ENCODE measurements at regions not wholly inside any gene's neighbourhood (a gene's known extent, or its start where the extent isn't known, plus 50 kb on each side); places are given as distances from the start of the nearest gene placed in this dataset.
"Not testable (repeated sequence)": the region's sequence is repeated elsewhere in the genome, so short reads cannot be mapped to it uniquely, and the experiment has no call there.

DNA sequence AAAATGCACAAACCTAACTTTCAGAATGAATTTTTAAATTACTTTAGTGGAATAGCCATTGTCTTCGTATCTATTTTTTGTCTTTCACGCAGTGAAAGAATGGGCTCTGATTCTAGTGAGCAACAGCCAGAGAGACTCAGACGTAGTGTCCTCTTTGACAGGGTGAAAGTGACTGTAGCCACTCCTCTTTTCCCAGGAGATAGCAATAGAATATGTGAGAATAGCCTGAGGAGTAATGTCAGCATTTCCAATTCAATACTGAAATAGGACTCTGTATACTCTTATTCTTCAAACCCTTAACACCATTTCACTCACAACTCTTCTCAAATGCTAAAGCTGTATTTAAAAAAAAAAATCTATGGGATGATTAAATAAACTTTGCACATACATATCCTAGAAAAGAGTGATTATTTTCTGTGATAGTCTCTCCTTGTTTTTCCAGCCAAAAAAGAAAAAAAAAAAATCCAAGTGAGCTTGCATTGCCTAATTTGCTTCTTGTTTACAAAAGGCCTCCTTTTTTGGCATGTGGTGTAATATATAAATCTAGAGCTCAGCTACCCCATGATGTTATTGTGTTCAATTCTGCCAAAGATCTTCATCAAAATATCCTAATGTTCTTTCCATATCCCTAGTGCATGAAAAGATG lies 626.1 kb upstream of the SLITRK6 start:
- no peak for DNase-seq (ENCODE audit: low read depth)

DNA sequence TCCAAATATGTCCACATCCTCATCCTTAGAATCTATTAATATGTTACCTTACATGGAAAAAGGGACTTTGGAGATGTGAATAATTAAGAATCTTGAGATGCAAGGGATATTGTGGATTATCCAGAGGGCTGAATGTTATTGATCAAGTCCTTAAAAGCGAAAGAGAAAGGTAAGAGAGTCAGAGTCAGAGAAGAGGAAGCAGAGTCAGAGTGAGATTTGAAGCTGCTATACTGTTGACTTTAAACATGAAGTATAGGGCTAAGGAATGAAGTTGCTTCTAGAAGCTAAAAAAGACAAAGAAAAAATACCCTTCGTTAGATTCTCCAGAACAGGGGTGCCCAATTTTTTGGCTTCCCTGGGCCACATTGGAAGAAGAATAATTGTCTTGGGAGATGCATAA lies 627.2 kb upstream of the SLITRK6 start:
- DNase-seq (ENCODE audit: low read depth), result no peak

DNA sequence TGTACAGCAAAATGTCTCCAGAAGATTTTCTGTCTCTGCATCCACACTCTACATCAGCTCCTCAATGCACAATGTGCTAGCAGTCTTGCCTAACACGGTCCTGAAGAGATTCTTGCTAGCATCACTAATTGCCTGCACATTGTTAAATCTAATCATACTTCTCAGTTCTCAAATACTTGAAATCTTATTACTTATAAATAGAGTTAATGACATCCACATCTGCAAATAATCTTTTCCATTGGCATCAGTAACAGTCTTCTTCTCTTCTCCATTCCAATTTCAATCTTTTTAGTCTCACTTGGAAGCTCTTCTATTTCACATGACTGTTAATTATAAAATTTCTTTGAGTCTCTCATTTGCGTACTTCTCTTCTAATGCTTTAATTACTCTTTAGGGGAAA lies 630.5 kb upstream of the SLITRK6 start:
- DNase-seq (ENCODE audit: low read depth), result no peak

DNA sequence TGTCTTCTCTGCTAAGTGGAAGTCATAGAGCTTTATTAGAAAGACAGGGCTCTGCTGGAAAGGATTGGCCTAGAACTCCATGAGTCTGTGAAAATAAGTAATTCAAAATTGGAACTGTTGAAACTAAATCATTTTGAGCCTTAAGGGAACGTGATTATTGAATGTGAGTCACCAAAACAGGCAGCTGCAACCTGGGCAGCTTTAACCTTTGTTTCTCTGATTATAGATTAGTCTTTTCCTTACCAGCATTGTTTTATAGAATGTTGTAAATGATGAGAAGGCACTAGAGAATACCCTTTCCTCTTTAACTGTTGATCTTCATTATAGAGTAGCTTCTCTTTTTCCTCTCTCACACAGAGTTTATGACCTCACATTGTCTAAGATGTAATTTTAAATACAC lies 638.8 kb upstream of the SLITRK6 start:
- no peak for DNase-seq (ENCODE audit: low read depth)

DNA sequence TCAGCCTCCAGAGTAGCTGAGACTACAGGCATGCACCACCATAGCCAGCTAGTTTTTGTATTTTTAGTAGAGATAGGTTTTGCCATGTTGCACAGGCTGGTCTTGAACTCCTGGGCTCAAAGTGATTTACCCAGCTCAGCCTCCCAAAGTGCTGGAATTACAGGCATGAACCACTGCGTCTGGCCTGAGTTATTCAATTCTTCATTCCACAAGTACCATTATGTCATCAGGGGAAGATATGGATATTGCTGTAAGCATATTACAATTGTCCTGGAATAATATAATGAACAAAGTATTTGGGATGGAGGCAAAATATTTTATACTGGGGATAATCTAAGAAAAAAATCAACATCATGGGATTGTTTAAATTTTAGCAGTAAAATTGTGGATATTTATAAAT lies 646.0 kb upstream of the SLITRK6 start:
- no peak for DNase-seq (ENCODE audit: low read depth)

DNA sequence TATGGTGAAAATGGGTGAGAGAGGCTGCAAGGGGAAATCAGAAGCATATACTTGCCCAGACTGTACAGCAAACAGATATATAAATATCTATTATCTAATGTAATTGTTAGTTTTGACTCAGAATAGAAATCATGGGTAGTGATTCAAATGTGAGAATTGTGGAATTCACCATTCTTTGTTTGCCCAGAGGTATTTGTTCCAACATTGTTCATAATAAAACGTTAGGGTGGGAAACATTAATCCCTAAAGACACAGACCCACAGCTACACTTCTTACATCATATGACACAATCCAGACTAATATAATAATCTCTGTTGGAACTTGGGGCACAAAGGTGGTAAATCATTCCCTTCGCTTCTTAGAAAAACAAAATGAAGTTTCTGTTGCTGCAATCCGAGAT lies 646.5 kb upstream of the SLITRK6 start:
- no peak for DNase-seq (ENCODE audit: low read depth)

DNA sequence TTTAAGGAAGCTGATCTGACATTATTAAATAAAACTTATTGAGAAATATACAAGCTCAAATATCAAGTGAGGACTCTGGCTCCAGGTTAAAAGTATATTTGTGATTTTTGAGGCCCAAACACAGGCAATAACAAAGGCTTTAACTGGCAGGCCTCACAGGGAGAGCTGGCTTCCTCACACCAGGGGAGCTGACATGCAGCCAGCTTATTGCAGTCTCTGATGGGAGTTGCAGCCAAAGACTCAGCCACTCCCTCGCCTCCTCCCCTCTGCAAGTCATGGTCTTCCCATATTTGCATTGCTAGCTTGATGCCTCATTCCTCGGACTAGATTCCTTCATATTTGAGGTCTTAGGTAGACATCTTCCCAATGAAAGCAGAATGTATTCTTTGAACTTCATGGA lies 647.1 kb upstream of the SLITRK6 start:
- DNase-seq (ENCODE audit: low read depth), result peak; percentile 59

DNA sequence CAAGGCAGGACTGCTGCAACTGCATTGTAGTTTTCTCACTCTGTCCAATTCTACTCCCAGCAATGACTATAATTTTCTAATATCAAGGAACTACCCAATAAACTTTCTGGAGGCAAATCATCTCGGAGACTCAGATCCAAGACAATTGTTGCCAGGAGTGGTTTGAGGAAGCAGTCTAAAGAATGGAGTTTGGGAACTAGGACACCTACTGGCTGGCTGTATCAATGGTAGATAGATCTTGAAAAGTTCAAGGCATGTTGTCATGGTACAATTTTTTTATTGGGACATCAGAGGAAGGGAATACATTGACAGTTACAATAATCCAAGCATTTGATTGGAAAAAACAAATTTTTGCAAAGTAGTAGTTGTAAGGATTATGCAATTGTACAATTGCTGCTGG lies 648.3 kb upstream of the SLITRK6 start:
- no peak for DNase-seq (ENCODE audit: low read depth)

DNA sequence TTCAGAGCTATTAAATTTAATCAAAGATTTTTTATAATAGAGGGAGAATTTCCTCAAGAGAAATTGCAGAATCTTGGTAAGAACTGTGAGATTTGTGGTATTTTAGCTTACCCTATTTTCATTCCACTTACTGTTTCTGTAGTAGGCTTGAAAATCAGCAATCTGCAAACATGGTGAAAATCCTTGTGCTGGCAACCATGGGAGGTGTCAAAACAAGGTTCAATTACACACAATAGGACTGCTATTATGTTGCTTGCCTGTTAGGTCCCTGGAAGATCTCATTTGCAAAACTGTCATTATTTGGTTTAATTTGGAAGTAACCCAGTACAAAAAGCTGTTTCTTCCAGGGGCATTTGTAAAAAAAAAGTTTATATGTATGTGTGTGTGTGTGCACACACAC lies 662.8 kb upstream of the SLITRK6 start:
- no peak for DNase-seq (ENCODE audit: low read depth)

DNA sequence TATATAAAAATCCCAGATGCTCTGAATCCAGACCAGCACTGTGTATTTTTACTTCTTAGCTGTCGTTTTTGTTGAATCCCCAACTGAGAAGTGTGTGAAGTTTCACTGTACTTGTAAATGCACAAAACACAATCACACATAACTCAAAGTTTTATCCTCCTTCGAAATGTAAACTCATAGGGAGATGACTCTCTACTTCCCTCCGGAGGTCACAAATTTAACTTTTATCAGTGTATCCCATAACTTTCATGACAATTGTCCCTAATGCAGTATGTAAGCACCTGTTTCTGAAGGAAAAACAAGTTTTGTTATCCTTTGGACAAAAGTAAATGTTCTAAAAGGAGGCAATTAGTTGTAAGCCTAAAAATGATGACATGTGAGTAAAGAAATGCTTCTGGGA lies 665.0 kb upstream of the SLITRK6 start:
- no peak for DNase-seq (ENCODE audit: low read depth)

DNA sequence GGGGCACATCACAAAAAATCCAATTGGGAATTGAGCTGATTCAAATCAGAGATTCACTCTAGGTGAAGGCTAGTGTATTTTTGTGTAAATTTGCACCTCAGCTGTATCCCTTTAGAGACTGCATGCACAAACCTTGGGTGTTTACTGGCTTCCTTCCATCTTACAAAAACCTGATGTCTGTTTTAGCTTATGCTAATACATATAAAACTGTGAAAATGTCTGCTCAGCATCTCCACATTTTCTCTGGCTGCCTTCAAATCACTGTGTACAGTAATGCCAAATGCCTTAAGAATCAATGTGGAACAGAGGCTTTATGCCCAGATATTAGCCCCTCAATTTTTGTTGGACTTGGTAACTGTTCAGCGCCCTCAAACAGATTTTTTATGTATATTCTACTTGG lies 675.8 kb upstream of the SLITRK6 start:
- DNase-seq (ENCODE audit: low read depth), result no peak

DNA sequence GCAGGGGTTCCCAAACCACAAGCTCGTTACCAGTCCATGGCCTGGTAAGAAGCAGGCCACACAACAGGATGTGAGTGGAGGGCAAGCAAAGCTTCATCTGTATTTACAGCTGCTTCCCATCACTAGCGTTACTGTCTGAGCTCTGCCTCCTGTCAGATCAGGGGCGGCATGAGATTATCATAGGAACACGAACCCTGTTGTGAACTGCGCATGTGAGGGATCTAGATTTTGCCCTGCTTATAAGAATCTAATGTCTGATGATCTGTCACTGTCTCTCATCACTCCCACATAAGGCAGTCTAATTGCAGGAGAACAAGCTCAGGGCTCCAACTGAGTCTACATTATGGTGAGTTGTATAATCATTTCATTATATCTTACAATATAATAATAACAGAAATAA lies 677.4 kb upstream of the SLITRK6 start:
- no peak for DNase-seq (ENCODE audit: low read depth)

DNA sequence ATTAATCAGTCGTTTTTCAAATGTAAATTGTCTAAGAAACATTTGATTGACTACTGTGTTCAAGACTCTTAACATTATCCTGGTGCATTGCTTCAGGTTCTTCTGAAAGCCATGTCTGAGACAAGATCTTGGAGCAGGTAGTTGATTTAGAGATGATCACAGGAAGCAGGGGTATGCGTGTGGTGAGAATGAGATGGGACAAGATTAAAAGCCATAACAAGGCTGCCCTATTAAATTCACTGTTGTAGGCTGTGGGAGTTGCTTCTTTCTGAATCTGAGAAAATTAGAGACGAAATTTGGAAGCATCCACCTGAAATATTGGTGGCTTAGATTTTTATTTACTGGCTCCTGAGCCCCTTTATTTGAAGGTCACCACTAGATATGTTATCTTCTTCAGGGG lies 687.4 kb upstream of the SLITRK6 start:
- no peak for DNase-seq (ENCODE audit: low read depth)

DNA sequence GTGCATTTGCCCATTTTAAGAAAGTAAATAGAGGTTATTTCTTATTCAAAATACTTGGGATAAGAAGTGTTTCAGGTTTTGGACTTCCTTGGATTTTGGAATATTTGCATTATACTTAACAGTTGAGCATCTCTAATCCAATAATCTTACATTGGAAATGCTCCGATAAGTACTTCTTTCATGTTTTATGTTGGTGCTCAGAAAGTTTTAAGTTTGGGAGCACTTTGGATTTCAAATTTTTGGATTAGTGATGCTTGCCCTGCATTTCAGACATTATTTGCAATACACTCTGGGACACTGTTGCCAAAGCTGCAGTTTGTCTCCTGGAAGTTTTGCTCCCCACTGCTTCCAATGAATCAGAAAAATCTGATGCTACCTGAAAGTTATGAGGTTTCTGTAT lies 691.9 kb upstream of the SLITRK6 start:
- no peak for DNase-seq (ENCODE audit: low read depth)

DNA sequence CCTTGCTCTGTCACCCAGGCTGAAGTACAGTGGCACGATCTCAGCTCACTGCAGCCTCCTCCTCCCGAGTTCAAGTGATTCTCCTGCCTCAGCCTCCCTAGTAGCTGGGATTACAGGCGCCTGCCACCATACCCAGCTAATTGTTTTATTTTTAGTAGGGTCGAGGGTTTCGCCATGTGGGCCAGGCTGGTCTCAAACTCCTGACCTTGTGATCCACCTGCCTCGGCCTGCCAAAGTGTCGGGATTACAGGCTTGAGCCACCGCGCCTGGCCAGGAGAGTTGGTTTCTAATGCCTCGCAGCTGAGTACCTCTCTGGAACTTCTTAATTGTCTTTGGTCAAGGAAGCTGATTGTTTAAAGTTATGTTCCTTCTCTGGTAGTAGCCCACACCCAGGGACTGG lies 702.7 kb upstream of the SLITRK6 start:
- DNase-seq (ENCODE audit: low read depth), result not testable (repeated sequence)

DNA sequence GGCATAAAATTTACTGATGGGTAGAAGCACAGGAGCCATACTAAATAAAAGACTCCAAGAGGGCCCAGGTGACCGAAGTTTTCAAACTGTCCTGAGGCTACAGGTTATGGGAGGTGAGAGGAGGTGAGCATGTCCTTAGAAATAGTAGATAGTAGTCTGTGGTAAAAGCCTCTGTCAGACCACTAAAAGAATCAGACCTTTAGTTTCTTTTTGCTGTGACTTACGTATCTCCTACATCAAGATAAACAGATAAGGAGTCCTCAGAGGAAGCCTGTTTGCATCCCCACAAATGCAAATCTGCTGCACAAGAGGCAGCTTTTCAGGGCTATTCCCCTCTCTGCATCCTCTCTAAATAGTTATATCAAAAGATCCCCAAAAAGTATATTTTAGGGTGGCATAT lies 711.6 kb upstream of the SLITRK6 start:
- no peak for DNase-seq (ENCODE audit: low read depth)

DNA sequence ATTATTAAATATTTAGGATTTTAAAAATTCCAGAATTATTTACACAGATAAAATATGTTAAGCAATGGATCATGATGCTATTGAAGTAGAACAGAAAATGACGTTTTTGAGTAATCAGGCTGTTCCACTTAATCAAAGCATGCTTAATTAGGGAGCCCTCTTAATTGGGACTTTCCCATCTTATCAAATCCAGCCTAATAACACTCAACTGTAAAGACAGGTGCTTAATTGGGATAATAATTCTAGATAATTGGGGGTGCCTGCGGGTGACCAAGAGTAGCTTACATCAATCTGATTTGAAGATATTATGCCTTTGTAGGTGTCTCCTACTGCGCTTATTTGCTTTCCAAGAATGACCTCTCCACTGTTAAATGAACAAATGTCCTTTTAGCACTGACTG lies 742.2 kb upstream of the SLITRK6 start:
- no peak for DNase-seq (ENCODE audit: low read depth)

DNA sequence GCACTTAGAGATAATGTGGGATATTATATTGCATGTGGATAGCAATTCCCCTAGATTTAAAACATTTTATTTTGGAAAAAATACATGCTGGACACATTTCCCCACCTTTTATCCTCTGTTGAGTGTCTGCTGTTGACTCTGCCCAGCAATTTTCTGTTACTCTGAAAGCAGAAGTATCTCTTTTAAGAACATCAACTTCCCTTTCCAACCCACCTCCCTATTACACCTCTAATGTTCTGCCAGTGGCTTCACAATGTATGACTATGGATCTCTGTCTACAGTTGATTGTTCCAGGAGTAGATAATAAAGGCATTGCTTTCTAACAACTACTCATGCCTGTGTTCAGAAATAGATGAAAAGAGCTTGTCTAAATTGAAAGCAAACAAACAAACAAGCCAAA lies 754.8 kb upstream of the SLITRK6 start:
- DNase-seq (ENCODE audit: low read depth), result no peak

DNA sequence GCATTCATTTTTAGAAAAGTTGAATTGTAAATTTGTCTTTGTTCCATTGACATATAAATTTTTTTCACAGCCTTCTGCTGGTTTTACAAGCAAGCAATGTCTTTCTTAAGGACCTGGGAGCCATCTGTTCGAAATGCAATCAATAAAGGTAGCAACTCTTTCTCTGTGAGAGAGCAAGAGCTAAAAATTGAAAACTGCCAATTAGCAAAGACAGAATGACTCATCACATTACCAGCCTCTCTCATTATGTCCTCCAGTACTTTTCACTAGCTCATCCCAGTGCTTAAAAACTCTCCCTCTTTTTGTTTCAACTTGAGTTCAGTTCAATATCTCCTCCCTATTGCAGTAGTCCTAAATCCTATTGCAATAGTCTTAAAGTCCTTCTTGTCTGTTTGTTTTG lies 760.7 kb upstream of the SLITRK6 start:
- DNase-seq (ENCODE audit: low read depth), result no peak

DNA sequence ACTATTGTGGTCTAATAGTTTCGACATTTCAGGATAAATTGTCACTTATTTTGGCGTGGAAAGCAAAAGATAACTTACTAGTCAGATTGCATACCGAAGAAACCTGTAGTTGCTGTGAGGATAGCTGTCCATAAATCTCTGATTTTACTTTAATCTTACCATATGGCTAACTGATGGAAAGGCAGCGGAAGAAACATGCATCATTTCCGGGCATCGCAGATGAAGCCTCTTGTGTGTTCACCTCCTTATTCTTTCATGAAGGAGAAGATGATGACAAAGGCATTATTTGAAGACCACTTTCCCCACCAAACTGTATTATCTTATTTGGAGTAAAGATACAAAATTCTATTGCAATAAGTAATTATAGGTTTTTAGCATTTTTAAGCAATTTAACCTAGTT lies 763.6 kb upstream of the SLITRK6 start:
- DNase-seq (ENCODE audit: low read depth), result no peak

DNA sequence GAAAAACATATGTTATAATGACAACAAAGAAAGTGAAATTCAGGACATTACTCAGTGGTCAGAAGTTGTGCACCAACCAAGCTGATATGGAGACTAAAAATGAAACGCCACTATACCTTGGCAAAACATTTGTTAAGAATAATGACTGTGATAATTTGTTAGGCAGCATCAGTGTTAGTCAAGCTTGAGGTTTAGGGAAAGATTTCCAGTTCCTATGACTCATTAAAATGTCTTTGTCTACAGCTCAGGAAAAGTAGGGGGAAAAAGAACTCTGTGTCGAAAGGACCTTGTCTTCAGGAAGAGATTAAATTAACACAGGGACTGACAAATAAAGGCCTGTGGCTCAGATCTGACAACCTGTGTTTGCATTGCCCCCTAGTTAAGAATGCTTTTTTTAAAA lies 764.1 kb upstream of the SLITRK6 start:
- no peak for DNase-seq (ENCODE audit: low read depth)

DNA sequence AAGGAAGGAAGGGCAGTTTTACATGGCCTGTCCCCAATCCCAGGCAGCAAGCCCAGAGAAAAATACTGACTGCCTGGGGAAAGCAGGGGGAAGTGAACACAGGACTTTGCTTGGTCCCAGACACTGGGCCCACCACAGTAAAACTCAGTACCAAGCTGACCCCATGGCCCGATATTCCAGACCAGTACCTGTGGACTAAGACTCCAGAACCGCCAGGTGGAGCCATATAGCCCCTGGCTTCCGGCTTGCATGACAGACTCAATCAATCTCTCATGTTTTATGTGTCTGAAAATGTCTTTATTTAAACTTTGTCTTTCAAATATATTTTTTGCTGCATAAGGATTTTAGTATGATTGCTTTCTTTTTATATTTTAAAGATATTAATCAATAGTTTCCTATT lies 767.9 kb upstream of the SLITRK6 start:
- no peak for DNase-seq (ENCODE audit: low read depth)

DNA sequence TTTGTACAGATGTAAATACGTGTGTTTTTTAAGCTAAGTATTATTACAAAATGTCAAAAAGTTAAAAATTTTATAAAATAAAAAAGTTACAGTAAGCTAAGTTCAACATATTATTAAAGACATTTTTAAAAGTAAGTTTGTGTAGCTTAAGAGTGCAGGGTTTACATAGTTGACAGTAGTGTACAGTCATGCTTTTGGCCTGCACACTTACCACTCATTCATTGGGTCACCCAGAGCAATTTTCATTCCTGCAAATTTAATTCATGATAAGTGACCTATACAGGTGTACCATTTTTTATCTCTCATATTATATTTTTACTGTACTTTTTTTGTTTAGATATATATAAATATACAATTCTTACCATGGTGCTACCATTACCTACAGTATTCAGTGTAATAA lies 769.9 kb upstream of the SLITRK6 start:
- no peak for DNase-seq (ENCODE audit: low read depth)

DNA sequence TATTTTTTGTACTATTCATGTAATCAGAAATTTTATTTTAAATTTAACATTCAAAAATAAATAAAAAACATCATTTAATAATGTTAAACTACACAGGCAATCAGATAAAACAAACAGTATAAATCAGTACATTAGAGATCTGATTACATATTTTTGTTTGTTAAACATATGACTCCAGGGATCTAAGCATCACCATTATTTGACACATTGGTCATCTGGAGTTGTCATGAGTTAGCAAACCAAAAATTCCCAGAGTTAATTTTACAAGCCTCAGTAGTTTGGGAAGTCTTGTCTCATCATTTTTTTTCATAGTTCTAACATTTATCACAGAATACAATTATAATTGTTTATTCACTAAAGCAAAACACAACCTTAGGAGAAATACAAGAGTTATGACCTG lies 770.8 kb upstream of the SLITRK6 start:
- DNase-seq (ENCODE audit: low read depth), result no peak

DNA sequence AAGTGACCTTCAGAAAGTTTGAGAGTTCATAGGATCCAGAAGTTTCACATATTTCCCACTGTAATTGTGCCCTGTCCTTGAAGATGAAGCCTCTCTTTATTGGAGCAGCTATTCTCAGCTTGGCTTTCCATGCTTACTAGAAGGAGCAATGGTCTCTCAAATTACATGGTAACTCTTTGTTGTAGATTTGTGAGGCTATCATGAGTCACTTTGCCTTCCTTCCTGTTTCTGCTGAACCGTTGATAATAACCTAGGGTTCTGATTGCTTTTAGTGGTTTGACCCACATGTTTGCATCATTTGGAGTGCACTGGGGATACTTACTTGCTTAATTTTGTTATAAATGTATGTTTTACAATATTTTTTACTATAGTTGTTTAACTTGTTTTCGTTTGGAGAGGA lies 772.9 kb upstream of the SLITRK6 start:
- no peak for DNase-seq (ENCODE audit: low read depth)
